SK-N-SH (cell line): ENCODE measurements at regions not wholly inside any gene's neighbourhood (a gene's known extent, or its start where the extent isn't known, plus 50 kb on each side); places are given as distances from the start of the nearest gene placed in this dataset.

Experiments used
- CTCF ChIA-PET: fragments of 300-600, 350-600 bp; formaldehyde crosslinking; extraction: SDS; loops from one replicate; lab custom pipeline; 2021; lab: Yijun Ruan, JAX
- POLR2A ChIA-PET: fragments of 350-600 bp; sonication (Branson Sonifier 250); formaldehyde crosslinking; extraction: SDS; loops from one replicate; lab custom pipeline; 2020; ENCODE audit warnings: antibody characterized with exemption, inconsistent platforms; lab: Yijun Ruan, JAX
- DNase-seq: peaks from one replicate; pipeline ENCODE4 v3.0.0; 2012
- H2AFZ ChIP-seq: fragments of 200-600 bp; sonication (generic); 2 replicates; pipeline ENCODE4 v1.8.1; 2016; ENCODE audit warnings: antibody characterized with exemption, mild to moderate bottlenecking, low read depth
- H3F3A ChIP-seq: fragments of 200-600 bp; sonication (generic); replicated peaks from 2 replicates; pipeline ENCODE3; 2016; ENCODE audit warnings: antibody characterized with exemption, mild to moderate bottlenecking; ENCODE audit not compliant: insufficient read depth
- H3K27ac ChIP-seq, 2 experiments: fragments of 200-500 bp in 1 of 2; fragments of 200-600 bp in 1 of 2; sonication (Bioruptor generic) in 1 of 2; sonication (generic), shearing (Covaris generic) in 1 of 2; 2 replicates each; pipeline versions ENCODE4 v1.5.1 to v1.6.1; 2014 to 2016; ENCODE audit warnings: low read depth in 2 of 2, inconsistent platforms in 1 of 2, low read length in 1 of 2, mild to moderate bottlenecking in 1 of 2, mixed read lengths in 1 of 2
- H3K27me3 ChIP-seq: fragments of 200-600 bp; sonication (generic), shearing (Covaris generic); 2 replicates; pipeline ENCODE4 v1.6.1; 2016; ENCODE audit warnings: mixed run types; ENCODE audit not compliant: insufficient read depth
- H3K36me3 ChIP-seq, 2 experiments: fragments of 200-500 bp in 1 of 2; fragments of 200-600 bp in 1 of 2; sonication (Bioruptor generic) in 1 of 2; sonication (generic) in 1 of 2; replicated peaks in 1 of 2; 2 replicates each; pipeline versions ENCODE3 to v1.5.1; 2014 to 2016; ENCODE audit warnings: low read length in 1 of 2, mild to moderate bottlenecking in 1 of 2; ENCODE audit not compliant: insufficient read depth in 2 of 2, control insufficient read depth in 1 of 2
- H3K4me1 ChIP-seq, 2 experiments: fragments of 200-500 bp in 1 of 2; fragments of 200-600 bp in 1 of 2; sonication (Bioruptor generic) in 1 of 2; sonication (generic), shearing (Covaris generic) in 1 of 2; 2 replicates each; pipeline versions ENCODE4 v1.5.1 to v1.6.1; 2014 to 2016; ENCODE audit warnings: low read depth in 1 of 2, low read length in 1 of 2, mixed run types in 1 of 2; ENCODE audit not compliant: insufficient read depth in 2 of 2, control insufficient read depth in 1 of 2
- H3K4me2 ChIP-seq: fragments of 200-600 bp; sonication (generic), shearing (Covaris generic); 2 replicates; pipeline ENCODE4 v1.6.1; 2017; ENCODE audit warnings: mixed run types
- H3K4me3 ChIP-seq, 2 experiments: fragments of 200-500 bp in 1 of 2; fragments of 200-600 bp in 1 of 2; sonication (Bioruptor generic) in 1 of 2; sonication (generic), shearing (Covaris generic) in 1 of 2; 2 replicates each; pipeline versions ENCODE4 v1.5.1 to v1.8.1; 2014 to 2016; ENCODE audit warnings: low read depth in 2 of 2, inconsistent platforms in 1 of 2, low read length in 1 of 2, mild to moderate bottlenecking in 1 of 2, mixed read lengths in 1 of 2, moderate library complexity in 1 of 2
- H3K79me2 ChIP-seq: fragments of 200-600 bp; sonication (generic); 2 replicates; pipeline ENCODE4 v1.8.1; 2017; ENCODE audit warnings: mild to moderate bottlenecking; ENCODE audit not compliant: insufficient read depth
- H3K9ac ChIP-seq: fragments of 200-600 bp; sonication (generic); 2 replicates; pipeline ENCODE4 v1.6.1; 2017; ENCODE audit warnings: mixed run types
- H3K9me2 ChIP-seq: fragments of 200-600 bp; sonication (generic); 2 replicates; pipeline ENCODE4 v1.6.1; 2017; ENCODE audit warnings: mixed run types
- H3K9me3 ChIP-seq: fragments of 200-600 bp; sonication (generic); 2 replicates; pipeline ENCODE4 v1.6.1; 2017; ENCODE audit warnings: mixed run types, mild to moderate bottlenecking, moderate library complexity
- H4K20me1 ChIP-seq: fragments of 200-600 bp; sonication (generic); 2 replicates; pipeline ENCODE4 v1.6.1; 2017; ENCODE audit warnings: mild to moderate bottlenecking, mixed run types; ENCODE audit not compliant: insufficient read depth
- ELF1 ChIP-seq: IDR thresholded peaks from 2 replicates; pipeline ENCODE4 v1.4.0; 2012
- EZH2phosphoT487 ChIP-seq: fragments of 200-600 bp; sonication (generic); IDR thresholded peaks from 2 replicates; pipeline ENCODE4 v1.6.1; 2017; ENCODE audit warnings: low read depth, mixed run types, mild to moderate bottlenecking, antibody characterized with exemption, moderate library complexity, borderline replicate concordance
- GABPA ChIP-seq: IDR thresholded peaks from 2 replicates; pipeline ENCODE4 v1.4.0; 2012; ENCODE audit warnings: low read depth, mild to moderate bottlenecking
- GATA2 ChIP-seq: sonication (generic); formaldehyde crosslinking; IDR thresholded peaks from 2 replicates; pipeline ENCODE4 v1.5.0; 2020; ENCODE audit warnings: mild to moderate bottlenecking, missing genetic modification reagents
- IRF3 ChIP-seq: fragments of 150-350 bp; IDR thresholded peaks from 2 replicates; pipeline ENCODE4 v1.6.1; 2016; ENCODE audit warnings: mild to moderate bottlenecking, low read depth, low read length
- NFIC ChIP-seq: IDR thresholded peaks from 2 replicates; pipeline ENCODE4 v1.4.0; 2012; ENCODE audit warnings: borderline replicate concordance
- PBX3 ChIP-seq: IDR thresholded peaks from 2 replicates; pipeline ENCODE4; 2012
- POLR2AphosphoS5 ChIP-seq: IDR thresholded peaks from 2 replicates; pipeline ENCODE4 v1.6.1; 2012; ENCODE audit warnings: low read depth, low read length
- RXRA ChIP-seq: IDR thresholded peaks from 2 replicates; pipeline ENCODE4 v1.4.0; 2012; ENCODE audit warnings: low read depth, mild to moderate bottlenecking, borderline replicate concordance
- TAF1 ChIP-seq: IDR thresholded peaks from 2 replicates; pipeline ENCODE4 v1.6.1; 2012; ENCODE audit warnings: low read depth, mild to moderate bottlenecking, low read length, moderate library complexity, borderline replicate concordance
- YY1 ChIP-seq: IDR thresholded peaks from 2 replicates; pipeline ENCODE4 v1.4.0; 2012; ENCODE audit warnings: low read depth, mild to moderate bottlenecking
- ZBTB33 ChIP-seq: IDR thresholded peaks from 2 replicates; pipeline ENCODE4 v1.4.0; 2012; ENCODE audit warnings: low read depth, borderline replicate concordance
- WGBS: methylation state at CpG from one replicate; pipeline ENCODE4 v1.1.6; 2017; ENCODE audit warnings: low lambda C conversion rate; 5-methylcytosine and 5-hydroxymethylcytosine counted together

- DNase-seq: no peak
- no peak overlapping the region for H2AFZ ChIP-seq
- peaks cover 10 to 30% of the 10 kb centered on the region in 2 experiments; a peak in 2 of 4 replicates for H3K4me1 ChIP-seq
These were observed 328.9 kb upstream of the TBL1XR1 start for GRCh38 chr3:177525987-177526712.

More at GRCh38 chr3:177525987-177526712, 328.9 kb upstream of the TBL1XR1 start:
- Histone ChIP-seq H3K4me2 (no peak overlapping the region), H3K27ac (no peak overlapping the region; a peak in 1 of 4 replicates), H3K79me2 (no peaks in the 10 kb centered on the region), H3K9me2 (no peaks in the 10 kb centered on the region), H3K9me3 (no peaks in the 10 kb centered on the region), H4K20me1 (no peaks in the 10 kb centered on the region), H3K4me3 (no peak overlapping the region), H3K27me3 (no peaks in the 10 kb centered on the region), H3F3A (no peaks in the 10 kb centered on the region), H3K36me3 (no peaks in the 10 kb centered on the region), H3K9ac (no peak overlapping the region)
- no peak for TF ChIP-seq GATA2
- TF ChIP-seq PBX3: no peak
- TF ChIP-seq POLR2AphosphoS5: no peak
- no peak for TF ChIP-seq ELF1
- TF ChIP-seq EZH2phosphoT487: no peak
- no peak for TF ChIP-seq RXRA
- TF ChIP-seq GABPA: no peak
- no peak for TF ChIP-seq NFIC
- TF ChIP-seq TAF1: no peak
- no peak for TF ChIP-seq IRF3
- no peak for TF ChIP-seq YY1
- no peak for TF ChIP-seq ZBTB33
- 75% methylated on average over 9 of the region's 9 CpGs for WGBS
- CTCF ChIA-PET: no interaction called here
- POLR2A ChIA-PET: no interaction called here
